ENCODE measurements at regions not wholly inside any gene's neighbourhood (a gene's known extent, or its start where the extent isn't known, plus 50 kb on each side); places are given as distances from the start of the nearest gene placed in this dataset.

DNA sequence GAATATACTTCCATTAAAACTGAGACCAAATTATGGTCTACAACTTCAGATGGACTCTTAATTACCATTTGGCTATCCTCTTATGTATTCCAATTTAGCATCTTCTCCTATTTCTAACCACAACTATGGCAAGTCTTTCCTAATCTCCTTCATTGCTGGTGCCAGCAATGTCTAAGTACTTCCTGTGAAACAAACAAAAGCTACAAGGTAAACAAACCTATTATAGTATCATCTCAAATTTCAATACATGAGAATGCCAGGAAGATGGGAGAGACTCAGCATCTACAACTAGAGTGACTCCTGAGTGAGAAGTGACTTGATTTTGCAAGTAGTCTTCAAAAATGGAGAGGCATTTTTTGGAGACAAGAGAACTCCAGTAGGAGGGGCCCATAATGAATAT lies 202.9 kb upstream of the ATXN7L3B start:
- H3K9me3 ChIP-seq (ENCODE audit: low read length) = no peaks in the 10 kb centered on the region
- no peak overlapping the region for H3K4me2 ChIP-seq (ENCODE audit: low read length)
- TF ChIP-seq CTCF (IDR thresholded peaks at IDR 0.05; ENCODE audit: poor library complexity, severe bottlenecking) = no peak
- TF ChIP-seq REST (IDR thresholded peaks at IDR 0.05; ENCODE audit: borderline replicate concordance) = no peak
- TF ChIP-seq EP300 (conservative IDR thresholded peaks at IDR 0.05; ENCODE audit: poor library complexity, severe bottlenecking) = no peak
- TF ChIP-seq TAF1 (IDR thresholded peaks at IDR 0.05; ENCODE audit: low read depth) = no peak
- TF ChIP-seq SMC3 (conservative IDR thresholded peaks at IDR 0.05; ENCODE audit: poor library complexity) = no peak

DNA sequence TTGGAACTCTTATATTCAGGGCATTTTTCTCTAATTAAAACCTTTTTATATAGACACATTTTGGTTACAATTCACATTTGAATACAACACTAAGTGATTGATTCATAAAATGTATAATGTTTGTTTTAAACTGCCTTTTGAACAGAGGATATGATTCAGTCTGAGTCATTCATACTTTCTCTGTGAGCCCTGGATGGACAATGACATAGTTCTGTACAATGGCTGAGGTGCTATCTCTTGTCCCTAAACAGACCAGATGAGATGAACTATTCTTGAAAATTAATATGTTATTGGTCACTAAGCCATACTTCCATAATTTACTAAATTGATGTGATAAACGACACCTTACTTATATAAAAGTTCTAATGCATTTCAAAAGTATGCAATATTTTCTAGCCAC lies 199.7 kb upstream of the ATXN7L3B start:
- Histone ChIP-seq H3K4me2 (ENCODE audit: low read length) (no peak overlapping the region), H3K9me2 (ENCODE audit: insufficient read depth, low read length) (no peaks in the 10 kb centered on the region), H2AFZ (ENCODE audit: low read depth, low read length) (no peak overlapping the region), H3K27ac (ENCODE audit: low read length) (no peak overlapping the region), H3K36me3 (ENCODE audit: insufficient read depth, low read length) (no peaks in the 10 kb centered on the region), H3F3A (ENCODE audit: insufficient read depth, low read length, poor library complexity, severe bottlenecking) (no peaks in the 10 kb centered on the region), H3K79me2 (replicated peaks; ENCODE audit: insufficient read depth, low read length) (no peaks in the 10 kb centered on the region), H3K4me3 (ENCODE audit: low read length) (no peak overlapping the region), H3K27me3 (ENCODE audit: insufficient read depth, low read depth, low read length) (no peaks in the 10 kb centered on the region), H3K9ac (ENCODE audit: low read length) (no peak overlapping the region), H4K20me1 (ENCODE audit: insufficient read depth) (no peaks in the 10 kb centered on the region), H3K9me3 (ENCODE audit: low read length) (no peaks in the 10 kb centered on the region)
- no peak for TF ChIP-seq SMC3 (conservative IDR thresholded peaks at IDR 0.05; ENCODE audit: poor library complexity)
- TF ChIP-seq EZH2 (IDR thresholded peaks at IDR 0.05; ENCODE audit: borderline replicate concordance, insufficient read depth, low read length, poor library complexity, severe bottlenecking) = no peak
- TF ChIP-seq TAF1 (IDR thresholded peaks at IDR 0.05; ENCODE audit: low read depth) = no peak
- no peak for TF ChIP-seq MXI1 (conservative IDR thresholded peaks at IDR 0.05; ENCODE audit: poor library complexity, severe bottlenecking)
- no peak for TF ChIP-seq REST (IDR thresholded peaks at IDR 0.05; ENCODE audit: borderline replicate concordance)
- no peak for TF ChIP-seq EP300 (conservative IDR thresholded peaks at IDR 0.05; ENCODE audit: poor library complexity, severe bottlenecking)
- no peak for TF ChIP-seq CTCF (IDR thresholded peaks at IDR 0.05; ENCODE audit: poor library complexity, severe bottlenecking)
- no peak for TF ChIP-seq POLR2AphosphoS5 (IDR thresholded peaks at IDR 0.05)
- no peak for TF ChIP-seq RAD21 (conservative IDR thresholded peaks at IDR 0.05)

More for the DNA sequence above, 202.9 kb upstream of the ATXN7L3B start:
- Histone ChIP-seq H3K36me3 (ENCODE audit: insufficient read depth, low read length) (no peaks in the 10 kb centered on the region), H3K9me2 (ENCODE audit: insufficient read depth, low read length) (no peaks in the 10 kb centered on the region), H3K27ac (ENCODE audit: low read length) (no peak overlapping the region), H3K9ac (ENCODE audit: low read length) (no peak overlapping the region), H3F3A (ENCODE audit: insufficient read depth, low read length, poor library complexity, severe bottlenecking) (no peaks in the 10 kb centered on the region), H3K79me2 (replicated peaks; ENCODE audit: insufficient read depth, low read length) (no peaks in the 10 kb centered on the region), H3K4me3 (ENCODE audit: low read length) (no peak overlapping the region), H2AFZ (ENCODE audit: low read depth, low read length) (no peak overlapping the region), H4K20me1 (ENCODE audit: insufficient read depth) (no peaks in the 10 kb centered on the region), H3K27me3 (ENCODE audit: insufficient read depth, low read depth, low read length) (no peaks in the 10 kb centered on the region)

All from neural cell (in vitro differentiated cells).